K562 (cell line): ENCODE measurements at regions not wholly inside any gene's neighbourhood (a gene's known extent, or its start where the extent isn't known, plus 50 kb on each side); places are given as distances from the start of the nearest gene placed in this dataset.
"Not testable (repeated sequence)": the region's sequence is repeated elsewhere in the genome, so short reads cannot be mapped to it uniquely, and the experiment has no call there.

Source experiments
- ATAC-seq: fragments of 200-7000 bp; cut with Tn5 transposase; 3 replicates; pipeline ENCODE4 v1.9.1; 2020; ENCODE audit warnings: moderate library complexity
- BruUV-seq: library from RNA; stranded (reverse); fragments of 400-500 nt; replicated peaks from 2 replicates; lab custom pipeline; 2021; lab: Mats Ljungman, UMichigan
- CTCF ChIA-PET: fragments of 300-600 bp; formaldehyde crosslinking; extraction: SDS; loops from one replicate; lab custom pipeline; 2021; ENCODE audit warnings: low intra/inter-chr PET ratio; lab: Yijun Ruan, JAX
- POLR2A ChIA-PET: fragments of 300-600, 350-650 bp; sonication (Branson Sonifier 250); formaldehyde crosslinking; extraction: SDS; loops from one replicate; lab custom pipeline; 2021; ENCODE audit warnings: antibody characterized with exemption, inconsistent platforms; lab: Yijun Ruan, JAX
- DNase-seq, 4 experiments: peaks; one replicate each; pipeline versions ENCODE4 v3.0.0 to v3.0.0-alpha.2; 2011 to 2018; ENCODE audit warnings: low spot score in 3 of 4, mixed read lengths in 3 of 4; ENCODE audit errors: extremely low read depth in 1 of 4
- FAIRE-seq: peaks from 2 replicates; lab custom pipeline; 2011; peaks lifted over from hg19 to GRCh38; lab: Jason Lieb, UNC
- H2AFZ ChIP-seq: 2 replicates; pipeline ENCODE4 v1.6.0; 2011; ENCODE audit warnings: low read depth, low read length, control low read depth, inconsistent platforms
- H3K27ac ChIP-seq: fragments of 200-600 bp; 3 replicates; pipeline ENCODE4 v1.8.0; 2011; ENCODE audit warnings: low read depth, mild to moderate bottlenecking, control low read depth, inconsistent platforms, low read length, moderate library complexity, mixed read lengths; ENCODE audit errors: extremely low read depth
- H3K27me3 ChIP-seq, 2 experiments: fragments of 300-600 bp in 1 of 2; 2 replicates in 1 of 2; 3 replicates in 1 of 2; pipeline versions ENCODE4 v1.6.0 to v1.8.0; 2011; ENCODE audit warnings: inconsistent platforms in 2 of 2, low read length in 2 of 2, mild to moderate bottlenecking in 1 of 2, mixed read lengths in 1 of 2, moderate library complexity in 1 of 2; ENCODE audit not compliant: control insufficient read depth in 2 of 2, insufficient read depth in 2 of 2
- H3K36me3 ChIP-seq: fragments of 300-600 bp; 3 replicates; pipeline ENCODE4 v1.8.0; 2011; ENCODE audit warnings: mild to moderate bottlenecking, low read length, inconsistent platforms; ENCODE audit not compliant: control insufficient read depth, insufficient read depth
- H3K4me1 ChIP-seq, 2 experiments: fragments of 200-600 bp in 1 of 2; replicated peaks in 1 of 2; 2 replicates in 1 of 2; 3 replicates in 1 of 2; pipeline versions ENCODE4 v1.5.1 to v1.8.0; 2011; ENCODE audit warnings: inconsistent platforms in 2 of 2, low read length in 2 of 2, mild to moderate bottlenecking in 1 of 2, mixed read lengths in 1 of 2, moderate library complexity in 1 of 2; ENCODE audit not compliant: control insufficient read depth in 2 of 2, insufficient read depth in 2 of 2
- H3K4me2 ChIP-seq: 2 replicates; pipeline ENCODE4 v1.6.1; 2011; ENCODE audit warnings: low read length, control low read depth, inconsistent platforms, mixed read lengths; ENCODE audit not compliant: insufficient read depth
- H3K4me3 ChIP-seq: fragments of 200-600 bp; sonication (generic), shearing (Covaris generic); 2 replicates; pipeline ENCODE4 v1.5.1; 2016; ENCODE audit warnings: control low read depth, inconsistent platforms
- H3K79me2 ChIP-seq: fragments of 200-600 bp; 3 replicates; pipeline ENCODE4 v1.8.0; 2011; ENCODE audit warnings: low read length, inconsistent platforms; ENCODE audit not compliant: control insufficient read depth, insufficient read depth
- H3K9ac ChIP-seq, 2 experiments: 2 replicates each; pipeline versions ENCODE4 v1.6.0 to v1.6.1; 2011; ENCODE audit warnings: low read depth in 2 of 2, low read length in 2 of 2, control low read depth in 1 of 2, inconsistent platforms in 1 of 2, mild to moderate bottlenecking in 1 of 2, mixed read lengths in 1 of 2; ENCODE audit not compliant: insufficient read depth in 1 of 2
- H3K9me1 ChIP-seq: one replicate; pipeline ENCODE4 v1.6.0; 2011; ENCODE audit warnings: inconsistent platforms, mild to moderate bottlenecking, low read length, moderate library complexity; ENCODE audit not compliant: control insufficient read depth, insufficient read depth
- H3K9me3 ChIP-seq: replicated peaks from 2 replicates; pipeline ENCODE4 v1.5.1; 2011; ENCODE audit warnings: low read depth, low read length, inconsistent platforms; ENCODE audit not compliant: control insufficient read depth, insufficient read depth
- H4K20me1 ChIP-seq: replicated peaks from 2 replicates; pipeline ENCODE4 v1.6.1; 2011; ENCODE audit warnings: low read length, inconsistent platforms, mixed read lengths; ENCODE audit not compliant: control insufficient read depth, insufficient read depth
- NFIC ChIP-seq: fragments of 450-650 bp; IDR thresholded peaks from 2 replicates; pipeline ENCODE4 v1.6.1; 2017; ENCODE audit warnings: mild to moderate bottlenecking, inconsistent platforms
- NFXL1 ChIP-seq: fragments of 450-650 bp; formaldehyde crosslinking; IDR thresholded peaks from 2 replicates; pipeline ENCODE4 v1.4.0; 2021; ENCODE audit warnings: mild to moderate bottlenecking
- SMARCC2 ChIP-seq: fragments of 450-650 bp; IDR thresholded peaks from 2 replicates; pipeline ENCODE4 v1.6.1; 2017; ENCODE audit warnings: antibody characterized with exemption, moderate library complexity, mild to moderate bottlenecking, low read depth
- ZNF766 ChIP-seq: fragments of 200-800 bp; sonication (Bioruptor generic); conservative IDR thresholded peaks from 2 replicates; pipeline ENCODE4 v1.6.1; 2016; ENCODE audit warnings: missing genetic modification characterization, missing compliant biosample characterization
- WGBS: fragments of 100-300 bp; shearing (Covaris generic); methylation state at CpG from one replicate; pipeline ENCODE4 v1.1.6; 2016; ENCODE audit warnings: low coverage, mixed read lengths; ENCODE audit not compliant: insufficient coverage; ENCODE audit errors: missing lambda C conversion rate; 5-methylcytosine and 5-hydroxymethylcytosine counted together
- in situ Hi-C: fragments of 300-500 bp; cut with MboI; formaldehyde crosslinking; loops from 4 replicates; pipeline ENCODE4 v1.15.0; 2018; ENCODE audit warnings: inconsistent platforms, mixed read lengths
- intact Hi-C: fragments of 100-400 bp; cut with micrococcal nuclease; formaldehyde crosslinking; loops from 2 replicates; pipeline ENCODE4 v1.14.2; 2022
- TF ChIP-seq, protein P1 (sequence below): fragments of 200-800 bp; sonication (Bioruptor generic); IDR thresholded peaks from 2 replicates; pipeline ENCODE4 v1.6.1; 2016; ENCODE audit warnings: missing genetic modification characterization, missing compliant biosample characterization

DNA sequence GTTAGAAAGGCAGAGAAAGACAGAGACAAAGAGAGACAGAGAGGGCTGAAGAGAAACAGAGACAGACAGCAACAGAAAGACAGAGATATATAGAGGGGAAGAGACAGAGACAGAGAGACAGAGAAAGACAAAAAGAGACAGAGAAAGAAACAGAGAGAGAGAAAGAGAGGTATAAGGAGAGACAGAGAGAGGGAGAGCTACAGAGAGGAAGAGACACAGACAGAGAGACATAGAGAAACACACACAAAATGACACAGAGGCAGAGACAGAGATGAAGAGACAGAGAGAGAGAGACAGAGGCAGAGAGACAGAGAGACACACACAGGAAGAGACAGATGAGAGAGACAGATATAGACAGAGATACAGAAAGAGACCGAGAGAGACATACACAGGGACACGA is 168.6 kb downstream of the TMEM121 start:
- intact Hi-C loops (no loop called here), in situ Hi-C loops (no loop called here)
- Histone ChIP-seq H2AFZ (no peak overlapping the region), H3K9ac (no peak overlapping the region), H3K4me1 (no peaks in the 10 kb centered on the region), H3K4me3 (no peak overlapping the region), H3K36me3 (no peaks in the 10 kb centered on the region), H4K20me1 (no peaks in the 10 kb centered on the region), H3K9me3 (no peaks in the 10 kb centered on the region), H3K9me1 (no peaks in the 10 kb centered on the region), H3K27me3 (no peaks in the 10 kb centered on the region), H3K79me2 (no peaks in the 10 kb centered on the region), H3K27ac (no peak overlapping the region), H3K4me2 (no peak overlapping the region)
- 0% methylated on average over 2 of the region's 2 CpGs for WGBS
- ChIA-PET CTCF (no interaction called here), POLR2A (no interaction called here)
- TF ChIP-seq ZNF766 = no peak
- TF ChIP-seq, protein P1, sequence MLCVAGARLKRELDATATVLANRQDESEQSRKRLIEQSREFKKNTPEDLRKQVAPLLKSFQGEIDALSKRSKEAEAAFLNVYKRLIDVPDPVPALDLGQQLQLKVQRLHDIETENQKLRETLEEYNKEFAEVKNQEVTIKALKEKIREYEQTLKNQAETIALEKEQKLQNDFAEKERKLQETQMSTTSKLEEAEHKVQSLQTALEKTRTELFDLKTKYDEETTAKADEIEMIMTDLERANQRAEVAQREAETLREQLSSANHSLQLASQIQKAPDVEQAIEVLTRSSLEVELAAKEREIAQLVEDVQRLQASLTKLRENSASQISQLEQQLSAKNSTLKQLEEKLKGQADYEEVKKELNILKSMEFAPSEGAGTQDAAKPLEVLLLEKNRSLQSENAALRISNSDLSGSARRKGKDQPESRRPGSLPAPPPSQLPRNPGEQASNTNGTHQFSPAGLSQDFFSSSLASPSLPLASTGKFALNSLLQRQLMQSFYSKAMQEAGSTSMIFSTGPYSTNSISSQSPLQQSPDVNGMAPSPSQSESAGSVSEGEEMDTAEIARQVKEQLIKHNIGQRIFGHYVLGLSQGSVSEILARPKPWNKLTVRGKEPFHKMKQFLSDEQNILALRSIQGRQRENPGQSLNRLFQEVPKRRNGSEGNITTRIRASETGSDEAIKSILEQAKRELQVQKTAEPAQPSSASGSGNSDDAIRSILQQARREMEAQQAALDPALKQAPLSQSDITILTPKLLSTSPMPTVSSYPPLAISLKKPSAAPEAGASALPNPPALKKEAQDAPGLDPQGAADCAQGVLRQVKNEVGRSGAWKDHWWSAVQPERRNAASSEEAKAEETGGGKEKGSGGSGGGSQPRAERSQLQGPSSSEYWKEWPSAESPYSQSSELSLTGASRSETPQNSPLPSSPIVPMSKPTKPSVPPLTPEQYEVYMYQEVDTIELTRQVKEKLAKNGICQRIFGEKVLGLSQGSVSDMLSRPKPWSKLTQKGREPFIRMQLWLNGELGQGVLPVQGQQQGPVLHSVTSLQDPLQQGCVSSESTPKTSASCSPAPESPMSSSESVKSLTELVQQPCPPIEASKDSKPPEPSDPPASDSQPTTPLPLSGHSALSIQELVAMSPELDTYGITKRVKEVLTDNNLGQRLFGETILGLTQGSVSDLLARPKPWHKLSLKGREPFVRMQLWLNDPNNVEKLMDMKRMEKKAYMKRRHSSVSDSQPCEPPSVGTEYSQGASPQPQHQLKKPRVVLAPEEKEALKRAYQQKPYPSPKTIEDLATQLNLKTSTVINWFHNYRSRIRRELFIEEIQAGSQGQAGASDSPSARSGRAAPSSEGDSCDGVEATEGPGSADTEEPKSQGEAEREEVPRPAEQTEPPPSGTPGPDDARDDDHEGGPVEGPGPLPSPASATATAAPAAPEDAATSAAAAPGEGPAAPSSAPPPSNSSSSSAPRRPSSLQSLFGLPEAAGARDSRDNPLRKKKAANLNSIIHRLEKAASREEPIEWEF (CRISPR knock-in tag) = no peak
- TF ChIP-seq NFXL1 (CRISPR knock-in tag) = no peak
- no peak for TF ChIP-seq NFIC
- no peak for TF ChIP-seq SMARCC2
- ATAC-seq (no peak), DNase-seq (no peak), FAIRE-seq (no peak)
- BruUV-seq = no TSS peak

DNA sequence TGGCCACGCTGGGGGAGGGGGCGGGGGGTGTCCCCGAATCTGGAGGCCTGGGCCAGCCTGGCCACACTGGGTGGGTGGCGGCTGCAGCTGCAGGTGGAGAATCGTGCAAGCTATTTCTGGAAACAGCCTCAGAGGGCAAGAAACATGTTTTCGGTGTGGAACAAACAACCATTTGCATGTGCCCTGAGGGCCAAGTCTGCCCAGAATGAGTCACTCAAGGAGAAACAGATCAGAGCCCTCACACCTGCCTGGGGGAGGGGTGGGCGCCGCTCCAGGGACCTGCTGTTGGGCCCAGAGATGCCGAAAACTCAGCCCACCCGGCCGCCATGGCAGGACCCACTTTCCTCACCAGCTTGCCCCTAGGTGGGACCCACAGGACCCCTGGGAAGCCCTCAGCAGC is 170.0 kb downstream of the TMEM121 start:
- BruUV-seq, H3K9me3 ChIP-seq, H3K4me3 ChIP-seq, ATAC-seq, DNase-seq, CTCF ChIA-PET, H3K4me1 ChIP-seq, H3K27ac ChIP-seq, H4K20me1 ChIP-seq, intact Hi-C loops, H3K9ac ChIP-seq, H3K9me1 ChIP-seq, H2AFZ ChIP-seq, FAIRE-seq, in situ Hi-C loops, POLR2A ChIA-PET, H3K79me2 ChIP-seq, H3K4me2 ChIP-seq, H3K27me3 ChIP-seq, H3K36me3 ChIP-seq: not testable (repeated sequence)
- no CpG with 5 or more reads among the region's 11 CpGs for WGBS

DNA sequence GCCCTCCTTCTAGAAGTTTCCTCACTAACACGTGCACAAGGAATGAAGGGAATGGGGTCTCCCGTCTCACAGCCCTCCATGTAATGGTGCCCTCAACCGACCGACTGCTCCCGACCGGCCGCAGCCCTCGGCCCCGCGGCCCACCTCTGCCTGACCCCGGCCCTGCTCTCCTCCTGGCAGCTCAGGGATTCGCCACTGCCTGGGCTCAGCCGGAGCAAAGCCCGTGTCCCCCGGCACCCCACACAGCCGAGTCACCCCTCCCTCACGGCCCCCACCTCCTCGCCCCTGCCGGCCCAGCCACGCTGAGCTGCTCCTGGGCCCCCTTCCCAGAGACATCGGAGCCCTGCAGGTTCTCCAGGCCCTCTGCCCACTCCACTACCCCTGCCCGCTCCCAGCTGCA is 171.0 kb downstream of the TMEM121 start:
- DNase-seq, H3K27ac ChIP-seq, H4K20me1 ChIP-seq, CTCF ChIA-PET, intact Hi-C loops, H3K9ac ChIP-seq, FAIRE-seq, H3K27me3 ChIP-seq, H3K9me1 ChIP-seq, H3K79me2 ChIP-seq, ATAC-seq, H3K4me1 ChIP-seq, H3K4me2 ChIP-seq, H3K36me3 ChIP-seq, H3K4me3 ChIP-seq, POLR2A ChIA-PET, BruUV-seq, H2AFZ ChIP-seq, H3K9me3 ChIP-seq, in situ Hi-C loops: not testable (repeated sequence)
- 0% methylated on average over 2 of the region's 22 CpGs for WGBS
